Mesenchymal stem cell (in vitro differentiated cells and primary cell): ENCODE measurements at regions not wholly inside any gene's neighbourhood (a gene's known extent, or its start where the extent isn't known, plus 50 kb on each side); places are given as distances from the start of the nearest gene placed in this dataset.

Experiments
- DNase-seq: peaks from one replicate; pipeline ENCODE4 v3.0.0-alpha.2; 2013
- H2AFZ ChIP-seq: one replicate; pipeline ENCODE4 v1.6.1; 2013; ENCODE audit warnings: low read depth, mild to moderate bottlenecking, control low read depth, inconsistent platforms, low read length, moderate library complexity
- H2AK5ac ChIP-seq: 2 replicates; pipeline ENCODE4 v1.6.1; 2013; ENCODE audit warnings: low read length, moderate library complexity, mild to moderate bottlenecking, inconsistent platforms; ENCODE audit not compliant: severe bottlenecking
- H2BK120ac ChIP-seq: one replicate; pipeline ENCODE4 v1.6.1; 2013; ENCODE audit warnings: low read depth, mild to moderate bottlenecking, inconsistent platforms, low read length, moderate library complexity
- H2BK12ac ChIP-seq, 2 experiments: one replicate each; pipeline ENCODE4 v1.6.1; 2013; ENCODE audit warnings: inconsistent platforms in 2 of 2, low read length in 2 of 2, mild to moderate bottlenecking in 2 of 2, moderate library complexity in 2 of 2, control low read depth in 1 of 2
- H2BK15ac ChIP-seq: one replicate; pipeline ENCODE4 v1.6.1; 2013; ENCODE audit warnings: mild to moderate bottlenecking, low read depth, inconsistent platforms; ENCODE audit not compliant: poor library complexity, severe bottlenecking
- H2BK5ac ChIP-seq: 2 replicates; pipeline ENCODE4 v1.6.1; 2013; ENCODE audit warnings: low read depth, mild to moderate bottlenecking, low read length, control low read depth, inconsistent platforms; ENCODE audit not compliant: poor library complexity, severe bottlenecking
- H3K14ac ChIP-seq, 2 experiments: one replicate each; pipeline ENCODE4 v1.6.1; 2013; ENCODE audit warnings: inconsistent platforms in 2 of 2, low read length in 2 of 2, control low read depth in 1 of 2, mild to moderate bottlenecking in 1 of 2, moderate library complexity in 1 of 2
- H3K18ac ChIP-seq, 2 experiments: one replicate each; pipeline ENCODE4 v1.6.1; 2013; ENCODE audit warnings: inconsistent platforms in 2 of 2, low read length in 2 of 2, control low read depth in 1 of 2, low read depth in 1 of 2, mild to moderate bottlenecking in 1 of 2
- H3K23ac ChIP-seq, 2 experiments: one replicate each; pipeline ENCODE4 v1.6.1; 2013; ENCODE audit warnings: inconsistent platforms in 2 of 2, low read length in 2 of 2, mild to moderate bottlenecking in 2 of 2, moderate library complexity in 2 of 2, control low read depth in 1 of 2
- H3K27ac ChIP-seq: 2 replicates; pipeline ENCODE4 v1.5.1; 2013; ENCODE audit warnings: mild to moderate bottlenecking, moderate library complexity, low read length, control low read depth, inconsistent platforms; ENCODE audit not compliant: poor library complexity, severe bottlenecking
- H3K27me3 ChIP-seq, 2 experiments: 2 replicates each; pipeline versions ENCODE4 v1.6.1 to v1.7.0; 2013; ENCODE audit warnings: low read length in 2 of 2, mild to moderate bottlenecking in 2 of 2, moderate library complexity in 2 of 2, control low read depth in 1 of 2, inconsistent platforms in 1 of 2; ENCODE audit not compliant: control insufficient read depth in 1 of 2, insufficient read depth in 1 of 2
- H3K36me3 ChIP-seq, 2 experiments: 2 replicates each; pipeline versions ENCODE4 v1.6.1 to v1.7.0; 2013; ENCODE audit warnings: low read length in 2 of 2, control low read depth in 1 of 2, inconsistent platforms in 1 of 2, low read depth in 1 of 2, mild to moderate bottlenecking in 1 of 2; ENCODE audit not compliant: insufficient read depth in 2 of 2, control insufficient read depth in 1 of 2
- H3K4ac ChIP-seq, 2 experiments: one replicate each; pipeline ENCODE4 v1.6.1; 2013; ENCODE audit warnings: inconsistent platforms in 2 of 2, low read length in 2 of 2, mild to moderate bottlenecking in 2 of 2, moderate library complexity in 2 of 2, control low read depth in 1 of 2, low read depth in 1 of 2
- H3K4me1 ChIP-seq: 2 replicates; pipeline ENCODE4 v1.6.1; 2013; ENCODE audit warnings: low read depth, low read length, control low read depth; ENCODE audit not compliant: control insufficient read depth, insufficient read depth
- H3K4me2 ChIP-seq: 2 replicates; pipeline ENCODE4 v1.6.1; 2013; ENCODE audit warnings: low read length, mild to moderate bottlenecking, inconsistent platforms; ENCODE audit not compliant: poor library complexity, severe bottlenecking
- H3K4me3 ChIP-seq, 2 experiments: 2 replicates each; pipeline versions ENCODE4 v1.5.1 to v1.7.0; 2013; ENCODE audit warnings: low read length in 2 of 2, mild to moderate bottlenecking in 2 of 2, control low read depth in 1 of 2, low read depth in 1 of 2; ENCODE audit not compliant: insufficient read depth in 1 of 2
- H3K79me1 ChIP-seq: replicated peaks from 2 replicates; pipeline ENCODE4 v1.6.1; 2013; ENCODE audit warnings: mild to moderate bottlenecking, control low read depth, low read length, inconsistent platforms; ENCODE audit not compliant: poor library complexity, severe bottlenecking
- H3K9ac ChIP-seq: 2 replicates; pipeline ENCODE4 v1.7.0; 2013; ENCODE audit warnings: mild to moderate bottlenecking, low read length, moderate library complexity
- H3K9me3 ChIP-seq: 2 replicates; pipeline ENCODE4 v1.7.0; 2013; ENCODE audit warnings: mild to moderate bottlenecking, low read length; ENCODE audit not compliant: control insufficient read depth
- H4K8ac ChIP-seq: one replicate; pipeline ENCODE4 v1.6.1; 2013; ENCODE audit warnings: inconsistent platforms, mild to moderate bottlenecking, low read length, moderate library complexity
- H4K91ac ChIP-seq: one replicate; pipeline ENCODE4 v1.6.1; 2013; ENCODE audit warnings: mild to moderate bottlenecking, low read length, inconsistent platforms
- WGBS: methylation state at CpG from one replicate; pipeline ENCODE4 v1.1.7; 2013; ENCODE audit warnings: mixed read lengths; 5-methylcytosine and 5-hydroxymethylcytosine counted together

GRCh38 chr1:94636100-94636499 is 94.5 kb upstream of the F3 start:
- Histone ChIP-seq H3K18ac (peak overlapping the region in 1 of 2 experiments; percentile 13), H4K8ac (no peak overlapping the region), H3K14ac (no peak overlapping the region), H3K9me3 (peaks cover 10% of the 10 kb centered on the region), H2BK12ac (no peak overlapping the region), H2BK120ac (no peak overlapping the region), H2AK5ac (no peak overlapping the region), H2BK5ac (no peak overlapping the region), H3K4me3 (no peak overlapping the region), H2BK15ac (no peak overlapping the region), H3K23ac (no peak overlapping the region), H3K79me1 (no peaks in the 10 kb centered on the region), H3K4me2 (no peak overlapping the region), H3K9ac (no peak overlapping the region), H2AFZ (no peak overlapping the region), H3K27ac (no peak overlapping the region), H3K36me3 (no peaks in the 10 kb centered on the region), H3K4ac (no peak overlapping the region), H3K4me1 (peaks cover 3% of the 10 kb centered on the region), H3K27me3 (no peaks in the 10 kb centered on the region), H4K91ac (no peak overlapping the region)
- 98% methylated on average over 2 of the region's 2 CpGs for WGBS
- no peak for DNase-seq

GRCh38 chr1:94634977-94635416 is 93.4 kb upstream of the F3 start:
- 71% methylated on average over 1 of the region's 2 CpGs for WGBS

GRCh38 chr1:94633051-94633450 is 91.5 kb upstream of the F3 start:
- H3K9me3 ChIP-seq: peaks cover 3% of the 10 kb centered on the region
- H4K8ac ChIP-seq: no peak overlapping the region
- no peak overlapping the region for H3K4ac ChIP-seq
- no peak overlapping the region for H2BK5ac ChIP-seq
- no peak for DNase-seq
- H3K27ac ChIP-seq: no peak overlapping the region
- no peak overlapping the region for H2BK15ac ChIP-seq
- no peak overlapping the region for H3K9ac ChIP-seq
- no peaks in the 10 kb centered on the region for H3K27me3 ChIP-seq
- no peaks in the 10 kb centered on the region for H3K79me1 ChIP-seq
- H2BK12ac ChIP-seq: no peak overlapping the region
- H3K23ac ChIP-seq: no peak overlapping the region
- H2BK120ac ChIP-seq: no peak overlapping the region
- H3K36me3 ChIP-seq: no peaks in the 10 kb centered on the region
- no peak overlapping the region for H2AFZ ChIP-seq
- no peak overlapping the region for H3K18ac ChIP-seq
- no peak overlapping the region for H3K4me2 ChIP-seq
- H2AK5ac ChIP-seq: no peak overlapping the region
- H3K4me3 ChIP-seq: no peak overlapping the region
- 75% methylated on average over 4 of the region's 4 CpGs for WGBS
- no peak overlapping the region for H4K91ac ChIP-seq
- peaks cover 3% of the 10 kb centered on the region for H3K4me1 ChIP-seq
- no peak overlapping the region for H3K14ac ChIP-seq

More at GRCh38 chr1:94634977-94635416, 93.4 kb upstream of the F3 start:
- DNase-seq: no peak
- H2BK15ac ChIP-seq: peak overlapping the region; percentile 88
- H2AFZ ChIP-seq: no peak overlapping the region
- H3K14ac ChIP-seq: no peak overlapping the region
- no peak overlapping the region for H3K9ac ChIP-seq
- no peak overlapping the region for H3K23ac ChIP-seq
- H3K4me1 ChIP-seq: peaks cover 3% of the 10 kb centered on the region
- H3K4me2 ChIP-seq: peak overlapping the region; percentile 12
- no peak overlapping the region for H3K27ac ChIP-seq
- H3K27me3 ChIP-seq: no peaks in the 10 kb centered on the region
- no peak overlapping the region for H3K4me3 ChIP-seq
- no peak overlapping the region for H2BK120ac ChIP-seq
- peak overlapping the region; percentile 84 for H4K91ac ChIP-seq
- H2BK5ac ChIP-seq: no peak overlapping the region
- H3K18ac ChIP-seq: peak overlapping the region; percentile 56 to 74
- peak overlapping the region in 1 of 2 experiments; percentile 59 for H3K4ac ChIP-seq
- no peaks in the 10 kb centered on the region for H3K79me1 ChIP-seq
- H4K8ac ChIP-seq: peak overlapping the region; percentile 67
- no peaks in the 10 kb centered on the region for H3K36me3 ChIP-seq
- peak overlapping the region; percentile 65 for H2AK5ac ChIP-seq
- H2BK12ac ChIP-seq: peak overlapping the region; percentile 71 to 79
- peaks cover 6% of the 10 kb centered on the region for H3K9me3 ChIP-seq

- peak overlapping the region in 1 of 2 experiments; percentile 35 for H3K4ac ChIP-seq
Measured at GRCh38 chr1:94629259-94630181, 88.0 kb upstream of the F3 start.

More at GRCh38 chr1:94629259-94630181, 88.0 kb upstream of the F3 start:
- H3K23ac ChIP-seq: no peak overlapping the region
- no peaks in the 10 kb centered on the region for H3K27me3 ChIP-seq
- H2BK120ac ChIP-seq: peak overlapping the region; percentile 90
- peak overlapping the region; percentile 66 for H4K91ac ChIP-seq
- H2BK5ac ChIP-seq: no peak overlapping the region
- peak overlapping the region; percentile 82 for H2BK15ac ChIP-seq
- no peak overlapping the region for H3K9ac ChIP-seq
- H3K79me1 ChIP-seq: no peaks in the 10 kb centered on the region
- no peak overlapping the region for H2AK5ac ChIP-seq
- WGBS: 95% methylated on average over 15 of the region's 16 CpGs
- peak overlapping the region; percentile 9 to 56 for H3K18ac ChIP-seq
- no peak overlapping the region for H3K27ac ChIP-seq
- no peak overlapping the region for H2AFZ ChIP-seq
- H3K4me2 ChIP-seq: no peak overlapping the region
- peaks cover 3% of the 10 kb centered on the region for H3K9me3 ChIP-seq
- H3K14ac ChIP-seq: peak overlapping the region in 1 of 2 experiments; percentile 26
- no peaks in the 10 kb centered on the region for H3K36me3 ChIP-seq
- no peaks in the 10 kb centered on the region for H3K4me1 ChIP-seq
- H4K8ac ChIP-seq: peak overlapping the region; percentile 88
- no peak overlapping the region for H3K4me3 ChIP-seq
- DNase-seq: no peak
- peak overlapping the region; percentile 38 to 58 for H2BK12ac ChIP-seq
